Ovary (tissue), 7 donors: ENCODE measurements at regions not wholly inside any gene's neighbourhood (a gene's known extent, or its start where the extent isn't known, plus 50 kb on each side); places are given as distances from the start of the nearest gene placed in this dataset.

Source experiments
- DNase-seq, 5 donors: peaks; one replicate each; pipeline ENCODE4 v3.0.0-alpha.2; 2019 to 2020
- H3K27ac ChIP-seq, 2 donors: fragments of 200-600 bp; one replicate each; pipeline versions ENCODE4 v1.5.1 to v1.8.0; 2019 to 2022
- H3K27me3 ChIP-seq: fragments of 200-600 bp; one replicate; pipeline ENCODE4 v1.8.0; 2022
- H3K36me3 ChIP-seq: fragments of 200-600 bp; sonication (generic); one replicate; pipeline ENCODE4 v1.5.1; 2019
- H3K4me1 ChIP-seq: one replicate; pipeline ENCODE4 v1.8.1; 2013; ENCODE audit warnings: mild to moderate bottlenecking, moderate library complexity; ENCODE audit not compliant: insufficient read depth
- H3K4me3 ChIP-seq: fragments of 200-600 bp; sonication (generic); one replicate; pipeline ENCODE4 v1.5.1; 2017
- H3K9me3 ChIP-seq, 2 donors: fragments of 200-600 bp in 1 of 2; sonication (generic) in 1 of 2; one replicate each; pipeline versions ENCODE4 v1.5.1 to v1.8.1; 2013 to 2019; ENCODE audit warnings: mild to moderate bottlenecking in 1 of 2, moderate library complexity in 1 of 2
- EP300 ChIP-seq: sonication (generic); formaldehyde crosslinking; IDR thresholded peaks from one replicate; pipeline ENCODE4 v1.6.1; 2017; ENCODE audit warnings: antibody characterized with exemption
- POLR2A ChIP-seq: fragments of 450-650 bp; IDR thresholded peaks from one replicate; pipeline ENCODE4 v1.6.1; 2017; ENCODE audit warnings: antibody characterized with exemption, mild to moderate bottlenecking, moderate library complexity
- WGBS, 3 donors: extraction: QIAGEN DNeasy Blood & Tissue Kit in 1 of 3; methylation state at CpG; one replicate each; pipeline versions ENCODE4 v1.1.5 to v1.1.7; 2013 to 2017; 5-methylcytosine and 5-hydroxymethylcytosine counted together
- intact Hi-C, 4 donors: fragments of 100-400 bp; cut with DNase I; formaldehyde crosslinking; loops; one replicate each; pipeline versions ENCODE4 v1.11.0 to v1.15.1; 2022 to 2023
- TF ChIP-seq, protein P1 (sequence below), 3 donors: fragments of 450-650 bp in 2 of 3; fragments of 200-600 bp in 1 of 3; IDR thresholded peaks; one replicate each; pipeline versions ENCODE4 v1.5.1 to v1.8.0; 2016 to 2022; ENCODE audit warnings: antibody characterized with exemption in 3 of 3, mild to moderate bottlenecking in 1 of 3
- donor health status: DM: no; HTN: no; CAD: no; lungs with moderate emphysema.
- donor health status: DM: no; HTN: no; CAD: no.
- donor health status: Bipolar disorder and iron deficiency.
- donor health status: DM: no; HTN: no; CAD: no.
- donor health status: DM: yes; HTN: yes; CAD: no.

DNA sequence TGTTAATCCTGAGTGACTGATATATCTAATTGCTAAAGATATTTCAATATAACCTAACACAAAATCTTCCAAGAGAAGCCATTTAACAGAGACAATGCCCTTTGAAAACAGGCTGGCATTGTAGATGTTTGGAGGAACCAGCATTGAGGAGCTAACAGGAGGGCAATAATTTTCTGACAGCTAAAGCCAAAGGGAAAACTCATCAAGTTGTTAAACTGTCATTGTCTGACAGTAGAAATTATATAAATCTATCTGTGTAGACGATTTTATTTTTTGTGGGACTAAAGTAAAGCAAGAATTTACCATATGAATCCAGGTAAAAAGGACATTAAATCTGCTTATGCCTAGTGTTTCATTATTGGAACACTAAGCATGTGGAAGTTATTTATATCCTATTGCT is 500.2 kb upstream of the NMUR2 start:
- H3K36me3 ChIP-seq, result no peaks in the 10 kb centered on the region
- H3K9me3 ChIP-seq, result no peaks in the 10 kb centered on the region
- H3K4me3 ChIP-seq, result no peak overlapping the region
- DNase-seq, result no peak
- no peak overlapping the region for H3K27ac ChIP-seq
- H3K27me3 ChIP-seq, result no peaks in the 10 kb centered on the region
- WGBS, 3 donors, result 20 to 32% (median 30%) methylated on average over 1 of the region's 1 CpG
- H3K4me1 ChIP-seq, result no peaks in the 10 kb centered on the region
- TF ChIP-seq EP300, result no peak
- no peak for TF ChIP-seq POLR2A
- TF ChIP-seq, protein P1, sequence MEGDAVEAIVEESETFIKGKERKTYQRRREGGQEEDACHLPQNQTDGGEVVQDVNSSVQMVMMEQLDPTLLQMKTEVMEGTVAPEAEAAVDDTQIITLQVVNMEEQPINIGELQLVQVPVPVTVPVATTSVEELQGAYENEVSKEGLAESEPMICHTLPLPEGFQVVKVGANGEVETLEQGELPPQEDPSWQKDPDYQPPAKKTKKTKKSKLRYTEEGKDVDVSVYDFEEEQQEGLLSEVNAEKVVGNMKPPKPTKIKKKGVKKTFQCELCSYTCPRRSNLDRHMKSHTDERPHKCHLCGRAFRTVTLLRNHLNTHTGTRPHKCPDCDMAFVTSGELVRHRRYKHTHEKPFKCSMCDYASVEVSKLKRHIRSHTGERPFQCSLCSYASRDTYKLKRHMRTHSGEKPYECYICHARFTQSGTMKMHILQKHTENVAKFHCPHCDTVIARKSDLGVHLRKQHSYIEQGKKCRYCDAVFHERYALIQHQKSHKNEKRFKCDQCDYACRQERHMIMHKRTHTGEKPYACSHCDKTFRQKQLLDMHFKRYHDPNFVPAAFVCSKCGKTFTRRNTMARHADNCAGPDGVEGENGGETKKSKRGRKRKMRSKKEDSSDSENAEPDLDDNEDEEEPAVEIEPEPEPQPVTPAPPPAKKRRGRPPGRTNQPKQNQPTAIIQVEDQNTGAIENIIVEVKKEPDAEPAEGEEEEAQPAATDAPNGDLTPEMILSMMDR (IDR thresholded peaks at IDR 0.05), result no peak
- intact Hi-C loops, result no loop called here

DNA sequence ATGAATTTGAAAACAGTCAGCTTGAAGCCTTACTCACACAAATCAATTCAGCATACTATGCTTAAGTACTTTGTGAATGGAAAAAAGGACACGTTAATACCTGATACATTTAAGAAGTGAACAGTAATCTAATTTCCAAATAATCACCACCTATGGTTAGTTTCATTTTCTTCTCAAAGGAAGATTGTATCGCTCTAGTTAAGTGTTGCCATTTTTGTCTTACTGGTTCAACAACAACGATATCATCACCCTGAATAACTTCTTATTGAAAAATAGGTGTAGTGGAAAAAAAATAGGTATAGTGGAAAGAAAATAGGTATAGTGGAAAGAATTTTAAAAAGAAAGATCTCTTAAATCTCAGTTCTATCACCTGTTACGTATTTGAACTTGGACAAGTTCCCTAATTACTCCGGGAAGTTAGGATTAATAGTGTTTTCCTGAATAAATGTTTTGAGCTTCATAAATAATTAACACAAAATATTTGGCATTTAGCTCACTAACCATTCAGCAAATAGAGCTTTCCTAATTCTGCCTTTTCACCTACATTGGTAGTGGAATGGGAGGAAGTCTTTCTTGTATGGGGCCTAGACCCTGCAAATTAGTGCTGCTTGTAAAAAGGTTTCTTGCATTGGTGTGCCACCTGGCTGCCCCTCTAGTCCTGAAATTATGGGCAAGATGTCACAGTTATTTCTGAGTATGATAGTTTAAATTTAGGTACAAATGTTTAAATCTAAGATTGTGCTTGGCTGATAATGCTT is 502.6 kb upstream of the NMUR2 start:
- TF ChIP-seq EP300 (no peak), POLR2A (no peak)
- TF ChIP-seq, protein P1 (IDR thresholded peaks at IDR 0.05), result no peak
- no peaks in the 10 kb centered on the region for H3K4me1 ChIP-seq
- H3K27ac ChIP-seq, result no peak overlapping the region
- DNase-seq, result no peak
- no peaks in the 10 kb centered on the region for H3K27me3 ChIP-seq
- no peak overlapping the region for H3K4me3 ChIP-seq
- WGBS, 3 donors, result 79 to 81% (median 81%) methylated on average over 5 of the region's 5 CpGs
- H3K9me3 ChIP-seq, result no peaks in the 10 kb centered on the region
- no peaks in the 10 kb centered on the region for H3K36me3 ChIP-seq
- intact Hi-C loops, result no loop called here

DNA sequence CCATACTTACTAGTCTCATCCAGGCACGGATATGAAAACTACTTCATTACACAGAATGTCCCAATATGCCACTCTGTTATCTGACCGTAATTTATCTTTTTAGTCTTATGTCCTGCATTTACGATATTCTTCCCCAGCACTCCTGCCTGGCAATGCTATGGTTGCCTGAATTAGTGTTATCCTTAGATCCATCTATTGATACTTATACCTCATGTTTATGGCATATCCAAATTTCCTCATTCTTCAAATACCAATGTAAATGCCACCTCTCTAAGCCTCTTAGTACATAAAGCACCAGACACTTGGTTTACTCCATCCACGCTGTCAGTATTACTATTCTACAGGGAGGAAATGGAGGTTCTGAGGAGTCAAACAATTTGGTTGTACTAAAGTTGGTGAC is 507.8 kb upstream of the NMUR2 start:
- no peak for DNase-seq
- H3K27ac ChIP-seq, result no peak overlapping the region
- WGBS, 3 donors, result 62 to 71% (median 64%) methylated on average over 4 of the region's 4 CpGs
- intact Hi-C loops, result no loop called here
- TF ChIP-seq EP300 (no peak), POLR2A (no peak)
- TF ChIP-seq, protein P1 (IDR thresholded peaks at IDR 0.05), result no peak
- no peaks in the 10 kb centered on the region for H3K9me3 ChIP-seq
- H3K4me3 ChIP-seq, result no peak overlapping the region
- H3K36me3 ChIP-seq, result no peaks in the 10 kb centered on the region
- no peaks in the 10 kb centered on the region for H3K4me1 ChIP-seq
- no peaks in the 10 kb centered on the region for H3K27me3 ChIP-seq

DNA sequence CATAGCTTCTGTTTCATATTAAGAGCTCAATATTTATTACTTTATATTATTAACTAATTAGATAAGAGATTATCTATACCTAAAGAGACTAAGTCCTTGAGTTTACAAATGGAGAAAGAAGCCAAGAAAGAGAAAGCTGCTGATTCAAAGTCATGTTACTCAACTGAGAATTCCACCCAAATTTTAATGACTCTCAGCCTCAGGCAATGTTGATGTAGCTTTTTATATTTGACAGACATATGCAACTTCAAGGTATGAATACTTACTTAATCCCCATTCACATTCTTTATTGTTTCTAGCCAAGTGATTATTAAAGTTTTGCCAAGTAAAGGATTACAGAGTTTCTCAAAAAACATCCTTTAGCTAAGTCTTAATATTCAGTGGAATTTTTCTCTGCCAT is 527.5 kb upstream of the NMUR2 start:
- H3K36me3 ChIP-seq, result no peaks in the 10 kb centered on the region
- no peak overlapping the region for H3K4me3 ChIP-seq
- TF ChIP-seq POLR2A (no peak), EP300 (no peak)
- TF ChIP-seq, protein P1 (IDR thresholded peaks at IDR 0.05), result no peak
- no peak for DNase-seq
- intact Hi-C loops, result no loop called here
- H3K27ac ChIP-seq, result no peak overlapping the region
- no peaks in the 10 kb centered on the region for H3K9me3 ChIP-seq
- H3K27me3 ChIP-seq, result no peaks in the 10 kb centered on the region
- H3K4me1 ChIP-seq, result no peaks in the 10 kb centered on the region
